ENCODE measurements at regions not wholly inside any gene's neighbourhood (a gene's known extent, or its start where the extent isn't known, plus 50 kb on each side); places are given as distances from the start of the nearest gene placed in this dataset.

DNA sequence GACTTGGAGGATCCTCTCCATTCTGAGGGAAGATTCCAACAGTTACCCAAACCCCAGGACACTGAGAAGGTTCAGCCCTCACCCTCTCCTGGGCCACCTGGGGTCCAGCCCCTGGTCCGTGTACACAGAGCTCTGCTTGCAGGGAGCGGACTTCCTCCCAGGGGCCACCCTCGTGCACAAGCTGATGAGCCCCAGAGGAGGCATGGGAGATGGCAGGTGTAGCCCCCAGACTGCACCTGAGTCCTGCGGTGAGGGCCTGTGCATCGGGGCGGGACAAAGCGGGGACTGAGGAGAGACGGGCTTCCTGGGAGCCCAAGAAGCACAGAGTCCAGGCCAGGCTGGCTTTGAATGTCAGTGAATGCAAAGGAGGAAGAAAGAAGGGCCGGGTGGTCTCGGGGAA, 1374.9 kb downstream of the BRD1 start:
- no peak overlapping the region for H3K27ac ChIP-seq (replicated peaks)
- DNase-seq (ENCODE audit: low read depth in 1 of 2, low spot score in 1 of 2): no peak
- TF ChIP-seq REST (IDR thresholded peaks at IDR 0.05; ENCODE audit: insufficient replicate concordance, low read depth) (no peak), GABPA (IDR thresholded peaks at IDR 0.05; ENCODE audit: low read depth) (no peak), SPI1 (IDR thresholded peaks at IDR 0.05; ENCODE audit: borderline replicate concordance, low read depth) (no peak), POLR2AphosphoS5 (IDR thresholded peaks at IDR 0.05; ENCODE audit: low read depth) (no peak)
- TF ChIP-seq, protein P1, sequence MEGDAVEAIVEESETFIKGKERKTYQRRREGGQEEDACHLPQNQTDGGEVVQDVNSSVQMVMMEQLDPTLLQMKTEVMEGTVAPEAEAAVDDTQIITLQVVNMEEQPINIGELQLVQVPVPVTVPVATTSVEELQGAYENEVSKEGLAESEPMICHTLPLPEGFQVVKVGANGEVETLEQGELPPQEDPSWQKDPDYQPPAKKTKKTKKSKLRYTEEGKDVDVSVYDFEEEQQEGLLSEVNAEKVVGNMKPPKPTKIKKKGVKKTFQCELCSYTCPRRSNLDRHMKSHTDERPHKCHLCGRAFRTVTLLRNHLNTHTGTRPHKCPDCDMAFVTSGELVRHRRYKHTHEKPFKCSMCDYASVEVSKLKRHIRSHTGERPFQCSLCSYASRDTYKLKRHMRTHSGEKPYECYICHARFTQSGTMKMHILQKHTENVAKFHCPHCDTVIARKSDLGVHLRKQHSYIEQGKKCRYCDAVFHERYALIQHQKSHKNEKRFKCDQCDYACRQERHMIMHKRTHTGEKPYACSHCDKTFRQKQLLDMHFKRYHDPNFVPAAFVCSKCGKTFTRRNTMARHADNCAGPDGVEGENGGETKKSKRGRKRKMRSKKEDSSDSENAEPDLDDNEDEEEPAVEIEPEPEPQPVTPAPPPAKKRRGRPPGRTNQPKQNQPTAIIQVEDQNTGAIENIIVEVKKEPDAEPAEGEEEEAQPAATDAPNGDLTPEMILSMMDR (IDR thresholded peaks at IDR 0.05; ENCODE audit: insufficient read depth, low read length): no peak
- no peak overlapping the region for H3K4me3 ChIP-seq (replicated peaks; ENCODE audit: insufficient read depth, low read length)
- H3K27me3 ChIP-seq (ENCODE audit: insufficient read depth, poor library complexity, severe bottlenecking): no peaks in the 10 kb centered on the region

- H3K27me3 ChIP-seq (ENCODE audit: insufficient read depth, poor library complexity, severe bottlenecking): no peaks in the 10 kb centered on the region
- no peak for TF ChIP-seq POLR2AphosphoS5 (IDR thresholded peaks at IDR 0.05; ENCODE audit: low read depth)
- TF ChIP-seq, protein P1 (IDR thresholded peaks at IDR 0.05; ENCODE audit: insufficient read depth, low read length): no peak
- TF ChIP-seq REST (IDR thresholded peaks at IDR 0.05; ENCODE audit: insufficient replicate concordance, low read depth): no peak
- no peak for TF ChIP-seq SPI1 (IDR thresholded peaks at IDR 0.05; ENCODE audit: borderline replicate concordance, low read depth)
- TF ChIP-seq GABPA (IDR thresholded peaks at IDR 0.05; ENCODE audit: low read depth): no peak
- H3K27ac ChIP-seq (replicated peaks): no peak overlapping the region
- H3K4me3 ChIP-seq (replicated peaks; ENCODE audit: insufficient read depth, low read length): no peak overlapping the region
- DNase-seq (ENCODE audit: low read depth in 1 of 2, low spot score in 1 of 2): no peak
Measured at GRCh38 chr22:48451891-48452290, 1375.8 kb downstream of the BRD1 start.

GRCh38 chr22:48450188-48450825, 1377.4 kb downstream of the BRD1 start:
- no peak for TF ChIP-seq POLR2AphosphoS5 (IDR thresholded peaks at IDR 0.05; ENCODE audit: low read depth)
- TF ChIP-seq REST (IDR thresholded peaks at IDR 0.05; ENCODE audit: insufficient replicate concordance, low read depth): no peak
- TF ChIP-seq SPI1 (IDR thresholded peaks at IDR 0.05; ENCODE audit: borderline replicate concordance, low read depth): no peak
- TF ChIP-seq GABPA (IDR thresholded peaks at IDR 0.05; ENCODE audit: low read depth): no peak
- TF ChIP-seq, protein P1 (IDR thresholded peaks at IDR 0.05; ENCODE audit: insufficient read depth, low read length): no peak
- Histone ChIP-seq H3K27ac (replicated peaks) (no peak overlapping the region), H3K4me3 (replicated peaks; ENCODE audit: insufficient read depth, low read length) (no peak overlapping the region), H3K27me3 (ENCODE audit: insufficient read depth, poor library complexity, severe bottlenecking) (no peaks in the 10 kb centered on the region)
- DNase-seq (ENCODE audit: low read depth in 1 of 2, low spot score in 1 of 2): no peak

All from HL-60 (cell line).